ENCODE measurements at regions not wholly inside any gene's neighbourhood (a gene's known extent, or its start where the extent isn't known, plus 50 kb on each side); places are given as distances from the start of the nearest gene placed in this dataset.

DNA sequence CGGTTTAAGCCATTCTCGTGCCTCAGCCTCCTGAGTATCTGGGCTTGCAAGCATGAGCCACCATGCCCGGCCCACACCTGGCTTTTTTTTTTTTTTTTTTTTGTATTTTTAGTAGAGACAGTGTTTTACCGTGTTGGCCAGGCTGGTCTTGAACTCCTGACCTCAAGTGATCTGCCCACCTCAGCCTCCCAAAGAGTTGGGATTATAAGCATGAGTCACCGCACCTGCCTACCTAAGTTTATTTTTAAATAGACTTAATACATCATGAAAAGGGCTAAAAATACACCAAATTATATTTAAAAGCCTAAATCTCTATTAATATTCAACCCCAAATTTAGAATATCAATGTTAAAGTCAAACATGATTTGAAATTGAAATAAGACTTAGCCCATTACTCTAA lies 250.8 kb upstream of the MC4R start:
- TF ChIP-seq POLR2A (IDR thresholded peaks at IDR 0.05; ENCODE audit: low read length) = no peak
- no peak for TF ChIP-seq GATA1 (IDR thresholded peaks at IDR 0.05; ENCODE audit: low read depth, low read length)
